ENCODE measurements at regions not wholly inside any gene's neighbourhood (a gene's known extent, or its start where the extent isn't known, plus 50 kb on each side); places are given as distances from the start of the nearest gene placed in this dataset.

GRCh38 chr19:27909185-27909840 lies 1303.6 kb downstream of the UQCRFS1 start:
- DNase-seq (ENCODE audit: low read depth in 1 of 2, low spot score in 1 of 2): no peak
- Histone ChIP-seq H3K4me3 (replicated peaks; ENCODE audit: insufficient read depth, low read length) (no peak overlapping the region), H3K27ac (replicated peaks) (no peak overlapping the region), H3K27me3 (ENCODE audit: insufficient read depth, poor library complexity, severe bottlenecking) (no peaks in the 10 kb centered on the region)
- TF ChIP-seq CTCF (IDR thresholded peaks at IDR 0.05; ENCODE audit: insufficient read depth, low read length) (no peak), POLR2AphosphoS5 (IDR thresholded peaks at IDR 0.05; ENCODE audit: low read depth) (no peak), GABPA (IDR thresholded peaks at IDR 0.05; ENCODE audit: low read depth) (no peak), SPI1 (IDR thresholded peaks at IDR 0.05; ENCODE audit: borderline replicate concordance, low read depth) (no peak)
- TF ChIP-seq, protein P1, sequence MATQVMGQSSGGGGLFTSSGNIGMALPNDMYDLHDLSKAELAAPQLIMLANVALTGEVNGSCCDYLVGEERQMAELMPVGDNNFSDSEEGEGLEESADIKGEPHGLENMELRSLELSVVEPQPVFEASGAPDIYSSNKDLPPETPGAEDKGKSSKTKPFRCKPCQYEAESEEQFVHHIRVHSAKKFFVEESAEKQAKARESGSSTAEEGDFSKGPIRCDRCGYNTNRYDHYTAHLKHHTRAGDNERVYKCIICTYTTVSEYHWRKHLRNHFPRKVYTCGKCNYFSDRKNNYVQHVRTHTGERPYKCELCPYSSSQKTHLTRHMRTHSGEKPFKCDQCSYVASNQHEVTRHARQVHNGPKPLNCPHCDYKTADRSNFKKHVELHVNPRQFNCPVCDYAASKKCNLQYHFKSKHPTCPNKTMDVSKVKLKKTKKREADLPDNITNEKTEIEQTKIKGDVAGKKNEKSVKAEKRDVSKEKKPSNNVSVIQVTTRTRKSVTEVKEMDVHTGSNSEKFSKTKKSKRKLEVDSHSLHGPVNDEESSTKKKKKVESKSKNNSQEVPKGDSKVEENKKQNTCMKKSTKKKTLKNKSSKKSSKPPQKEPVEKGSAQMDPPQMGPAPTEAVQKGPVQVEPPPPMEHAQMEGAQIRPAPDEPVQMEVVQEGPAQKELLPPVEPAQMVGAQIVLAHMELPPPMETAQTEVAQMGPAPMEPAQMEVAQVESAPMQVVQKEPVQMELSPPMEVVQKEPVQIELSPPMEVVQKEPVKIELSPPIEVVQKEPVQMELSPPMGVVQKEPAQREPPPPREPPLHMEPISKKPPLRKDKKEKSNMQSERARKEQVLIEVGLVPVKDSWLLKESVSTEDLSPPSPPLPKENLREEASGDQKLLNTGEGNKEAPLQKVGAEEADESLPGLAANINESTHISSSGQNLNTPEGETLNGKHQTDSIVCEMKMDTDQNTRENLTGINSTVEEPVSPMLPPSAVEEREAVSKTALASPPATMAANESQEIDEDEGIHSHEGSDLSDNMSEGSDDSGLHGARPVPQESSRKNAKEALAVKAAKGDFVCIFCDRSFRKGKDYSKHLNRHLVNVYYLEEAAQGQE (IDR thresholded peaks at IDR 0.05; ENCODE audit: insufficient replicate concordance, low read depth): no peak

GRCh38 chr19:27906081-27906480 lies 1306.9 kb downstream of the UQCRFS1 start:
- no peak overlapping the region for H3K4me3 ChIP-seq (replicated peaks; ENCODE audit: insufficient read depth, low read length)
- no peaks in the 10 kb centered on the region for H3K27me3 ChIP-seq (ENCODE audit: insufficient read depth, poor library complexity, severe bottlenecking)
- TF ChIP-seq GABPA (IDR thresholded peaks at IDR 0.05; ENCODE audit: low read depth) (no peak), SPI1 (IDR thresholded peaks at IDR 0.05; ENCODE audit: borderline replicate concordance, low read depth) (no peak), CTCF (IDR thresholded peaks at IDR 0.05; ENCODE audit: insufficient read depth, low read length) (no peak), POLR2AphosphoS5 (IDR thresholded peaks at IDR 0.05; ENCODE audit: low read depth) (no peak)
- TF ChIP-seq, protein P1 (IDR thresholded peaks at IDR 0.05; ENCODE audit: insufficient replicate concordance, low read depth): no peak
- no peak for DNase-seq (ENCODE audit: low read depth in 1 of 2, low spot score in 1 of 2)
- H3K27ac ChIP-seq (replicated peaks): no peak overlapping the region

DNA sequence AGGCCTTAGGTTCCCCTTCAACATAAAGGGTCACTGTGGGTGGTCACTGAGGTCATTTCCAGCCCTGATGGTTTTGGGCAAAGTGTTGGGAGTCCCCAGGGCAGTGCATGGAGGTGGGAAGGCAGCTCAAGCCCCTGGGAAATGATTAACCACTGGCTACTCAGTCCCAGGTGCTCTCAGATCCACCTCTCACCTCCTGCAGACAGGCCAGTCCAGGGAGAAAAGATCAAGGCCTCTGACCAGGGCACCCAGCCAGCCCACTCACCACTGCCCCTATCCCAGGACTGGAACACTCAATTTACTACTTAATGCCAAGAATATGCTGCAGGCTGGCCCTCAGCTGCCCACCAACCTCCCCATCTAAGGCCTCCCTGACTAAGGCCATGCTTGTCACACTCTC lies 1307.9 kb downstream of the UQCRFS1 start:
- TF ChIP-seq, protein P1 (IDR thresholded peaks at IDR 0.05; ENCODE audit: insufficient replicate concordance, low read depth): no peak
- no peak for TF ChIP-seq GABPA (IDR thresholded peaks at IDR 0.05; ENCODE audit: low read depth)
- no peak for TF ChIP-seq POLR2AphosphoS5 (IDR thresholded peaks at IDR 0.05; ENCODE audit: low read depth)
- no peak for TF ChIP-seq SPI1 (IDR thresholded peaks at IDR 0.05; ENCODE audit: borderline replicate concordance, low read depth)
- no peak for TF ChIP-seq CTCF (IDR thresholded peaks at IDR 0.05; ENCODE audit: insufficient read depth, low read length)
- Histone ChIP-seq H3K27ac (replicated peaks) (no peak overlapping the region), H3K27me3 (ENCODE audit: insufficient read depth, poor library complexity, severe bottlenecking) (no peaks in the 10 kb centered on the region), H3K4me3 (replicated peaks; ENCODE audit: insufficient read depth, low read length) (no peak overlapping the region)
- no peak for DNase-seq (ENCODE audit: low read depth in 1 of 2, low spot score in 1 of 2)
